SK-N-SH (cell line): ENCODE measurements at regions not wholly inside any gene's neighbourhood (a gene's known extent, or its start where the extent isn't known, plus 50 kb on each side); places are given as distances from the start of the nearest gene placed in this dataset.

Source experiments
- CHD2 ChIP-seq: fragments of 150-350 bp; IDR thresholded peaks from 2 replicates; pipeline ENCODE4 v1.6.1; 2018; ENCODE audit warnings: low read length; ENCODE audit not compliant: partially characterized antibody
- CTCF ChIP-seq: fragments of 200-600 bp; sonication (generic); IDR thresholded peaks from 2 replicates; pipeline ENCODE4 v1.6.1; 2017; ENCODE audit warnings: antibody characterized with exemption, mild to moderate bottlenecking, moderate library complexity
- EP300 ChIP-seq, 2 experiments: IDR thresholded peaks; 2 replicates each; pipeline versions ENCODE4 v1.4.0 to v1.6.1; 2012; ENCODE audit warnings: borderline replicate concordance in 1 of 2, low read depth in 1 of 2, low read length in 1 of 2
- FOXJ3 ChIP-seq: sonication (generic); formaldehyde crosslinking; IDR thresholded peaks from 2 replicates; pipeline ENCODE4 v1.5.1; 2020; ENCODE audit warnings: mild to moderate bottlenecking, missing genetic modification reagents
- GABPA ChIP-seq: IDR thresholded peaks from 2 replicates; pipeline ENCODE4 v1.4.0; 2012; ENCODE audit warnings: low read depth, mild to moderate bottlenecking
- MEF2A ChIP-seq: IDR thresholded peaks from 2 replicates; pipeline ENCODE4 v1.4.0; 2012; ENCODE audit warnings: low read depth, borderline replicate concordance
- NRF1 ChIP-seq: IDR thresholded peaks from 2 replicates; pipeline ENCODE4 v1.6.1; 2012; ENCODE audit warnings: low read depth, mild to moderate bottlenecking, low read length
- POLR2AphosphoS5 ChIP-seq: IDR thresholded peaks from 2 replicates; pipeline ENCODE4 v1.6.1; 2012; ENCODE audit warnings: low read depth, low read length
- RAD21 ChIP-seq: IDR thresholded peaks from 2 replicates; pipeline ENCODE4 v1.6.1; 2012; ENCODE audit warnings: mild to moderate bottlenecking, low read length
- RFX5 ChIP-seq: IDR thresholded peaks from 2 replicates; pipeline ENCODE4 v1.6.1; 2012; ENCODE audit warnings: mild to moderate bottlenecking, improper control_type of control experiment, low read length
- USF2 ChIP-seq: fragments of 150-350 bp; IDR thresholded peaks from 2 replicates; pipeline ENCODE4 v1.6.1; 2017; ENCODE audit warnings: antibody characterized with exemption, low read length, low read depth, borderline replicate concordance
- TF ChIP-seq, protein P1 (sequence below): IDR thresholded peaks from 2 replicates; pipeline ENCODE4 v1.4.0; 2012; ENCODE audit warnings: low read depth, borderline replicate concordance
- TF ChIP-seq, protein P2 (sequence below): IDR thresholded peaks from 2 replicates; pipeline ENCODE4 v1.6.1; 2012; ENCODE audit warnings: mild to moderate bottlenecking, low read depth, low read length, moderate library complexity

GRCh38 chr10:10702211-10702610, 315.5 kb upstream of the CELF2 start:
- TF ChIP-seq, protein P1, sequence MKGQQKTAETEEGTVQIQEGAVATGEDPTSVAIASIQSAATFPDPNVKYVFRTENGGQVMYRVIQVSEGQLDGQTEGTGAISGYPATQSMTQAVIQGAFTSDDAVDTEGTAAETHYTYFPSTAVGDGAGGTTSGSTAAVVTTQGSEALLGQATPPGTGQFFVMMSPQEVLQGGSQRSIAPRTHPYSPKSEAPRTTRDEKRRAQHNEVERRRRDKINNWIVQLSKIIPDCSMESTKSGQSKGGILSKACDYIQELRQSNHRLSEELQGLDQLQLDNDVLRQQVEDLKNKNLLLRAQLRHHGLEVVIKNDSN: no peak
- no peak for TF ChIP-seq CTCF
- no peak for TF ChIP-seq USF2
- TF ChIP-seq RAD21: no peak
- TF ChIP-seq GABPA: no peak
- TF ChIP-seq, protein P2, sequence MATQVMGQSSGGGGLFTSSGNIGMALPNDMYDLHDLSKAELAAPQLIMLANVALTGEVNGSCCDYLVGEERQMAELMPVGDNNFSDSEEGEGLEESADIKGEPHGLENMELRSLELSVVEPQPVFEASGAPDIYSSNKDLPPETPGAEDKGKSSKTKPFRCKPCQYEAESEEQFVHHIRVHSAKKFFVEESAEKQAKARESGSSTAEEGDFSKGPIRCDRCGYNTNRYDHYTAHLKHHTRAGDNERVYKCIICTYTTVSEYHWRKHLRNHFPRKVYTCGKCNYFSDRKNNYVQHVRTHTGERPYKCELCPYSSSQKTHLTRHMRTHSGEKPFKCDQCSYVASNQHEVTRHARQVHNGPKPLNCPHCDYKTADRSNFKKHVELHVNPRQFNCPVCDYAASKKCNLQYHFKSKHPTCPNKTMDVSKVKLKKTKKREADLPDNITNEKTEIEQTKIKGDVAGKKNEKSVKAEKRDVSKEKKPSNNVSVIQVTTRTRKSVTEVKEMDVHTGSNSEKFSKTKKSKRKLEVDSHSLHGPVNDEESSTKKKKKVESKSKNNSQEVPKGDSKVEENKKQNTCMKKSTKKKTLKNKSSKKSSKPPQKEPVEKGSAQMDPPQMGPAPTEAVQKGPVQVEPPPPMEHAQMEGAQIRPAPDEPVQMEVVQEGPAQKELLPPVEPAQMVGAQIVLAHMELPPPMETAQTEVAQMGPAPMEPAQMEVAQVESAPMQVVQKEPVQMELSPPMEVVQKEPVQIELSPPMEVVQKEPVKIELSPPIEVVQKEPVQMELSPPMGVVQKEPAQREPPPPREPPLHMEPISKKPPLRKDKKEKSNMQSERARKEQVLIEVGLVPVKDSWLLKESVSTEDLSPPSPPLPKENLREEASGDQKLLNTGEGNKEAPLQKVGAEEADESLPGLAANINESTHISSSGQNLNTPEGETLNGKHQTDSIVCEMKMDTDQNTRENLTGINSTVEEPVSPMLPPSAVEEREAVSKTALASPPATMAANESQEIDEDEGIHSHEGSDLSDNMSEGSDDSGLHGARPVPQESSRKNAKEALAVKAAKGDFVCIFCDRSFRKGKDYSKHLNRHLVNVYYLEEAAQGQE: no peak
- no peak for TF ChIP-seq MEF2A
- no peak for TF ChIP-seq EP300 (IDR thresholded peaks at IDR 0.05; ENCODE audit: borderline replicate concordance in 1 of 2, low read depth in 1 of 2, low read length in 1 of 2)
- no peak for TF ChIP-seq FOXJ3 (CRISPR knock-in tag)
- no peak for TF ChIP-seq NRF1
- no peak for TF ChIP-seq CHD2
- no peak for TF ChIP-seq POLR2AphosphoS5
- TF ChIP-seq RFX5: no peak
